ENCODE measurements at regions not wholly inside any gene's neighbourhood (a gene's known extent, or its start where the extent isn't known, plus 50 kb on each side); places are given as distances from the start of the nearest gene placed in this dataset.

DNA sequence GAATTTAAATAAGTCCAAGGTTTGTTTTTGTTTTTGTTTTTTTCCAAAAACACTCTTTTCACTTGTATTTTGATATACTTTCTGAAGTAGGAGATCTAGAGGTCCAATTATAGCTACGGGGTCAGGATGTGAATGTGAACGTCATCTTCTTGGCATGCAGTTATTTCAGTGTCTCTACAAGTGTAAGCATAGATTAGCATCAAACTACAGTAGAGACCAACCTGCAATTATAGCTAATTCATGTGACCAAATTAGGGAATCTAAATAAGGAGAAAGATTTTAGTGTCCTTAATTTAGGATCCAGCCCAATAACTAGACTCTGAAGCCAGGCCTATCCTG, 107.3 kb upstream of the PALMD start:
- TF ChIP-seq GATA3 (IDR thresholded peaks at IDR 0.05; ENCODE audit: low read depth, low read length) (no peak), GATA2 (IDR thresholded peaks at IDR 0.05; ENCODE audit: low read depth, low read length) (no peak)

DNA sequence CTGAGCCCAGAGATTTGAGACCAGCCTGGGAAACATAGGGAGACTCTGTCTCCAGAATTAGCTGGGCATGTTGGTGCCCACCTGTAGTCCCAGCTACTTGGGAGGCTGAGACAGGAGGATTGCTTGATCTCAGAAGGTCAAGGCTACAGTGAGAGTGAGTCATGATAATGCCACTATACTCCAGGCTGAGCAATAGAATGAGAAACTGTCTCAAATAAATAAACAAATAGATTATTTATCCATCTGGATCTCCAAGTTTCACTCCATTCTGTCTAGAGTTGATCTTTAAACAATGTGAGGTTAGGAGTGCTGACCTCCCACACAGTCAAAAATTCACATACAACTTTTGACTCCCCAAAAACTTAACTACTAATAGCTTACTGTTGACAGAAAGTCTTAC, 106.8 kb upstream of the PALMD start:
- TF ChIP-seq GATA2 (IDR thresholded peaks at IDR 0.05; ENCODE audit: low read depth, low read length) = no peak
- no peak for TF ChIP-seq GATA3 (IDR thresholded peaks at IDR 0.05; ENCODE audit: low read depth, low read length)

DNA sequence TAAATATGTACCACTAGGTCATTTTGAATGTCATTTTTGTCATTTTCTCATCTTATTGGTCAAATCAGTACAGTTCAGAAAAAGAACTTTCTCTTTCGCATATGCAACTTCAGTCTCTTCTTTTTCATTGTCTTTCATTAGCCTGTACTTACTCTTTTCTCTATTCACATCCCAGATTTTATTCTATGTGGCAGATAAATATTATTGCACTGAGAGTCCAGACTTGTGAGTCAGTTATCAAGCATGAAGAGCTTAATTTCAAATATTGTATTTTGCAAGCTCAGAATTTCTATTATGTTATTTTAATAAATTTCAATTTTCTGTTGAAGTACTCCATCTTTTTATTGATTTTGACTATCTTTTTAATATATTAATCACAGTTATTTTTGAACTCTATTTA, 105.2 kb upstream of the PALMD start:
- TF ChIP-seq GATA2 (IDR thresholded peaks at IDR 0.05; ENCODE audit: low read depth, low read length) (no peak), GATA3 (IDR thresholded peaks at IDR 0.05; ENCODE audit: low read depth, low read length) (no peak)

DNA sequence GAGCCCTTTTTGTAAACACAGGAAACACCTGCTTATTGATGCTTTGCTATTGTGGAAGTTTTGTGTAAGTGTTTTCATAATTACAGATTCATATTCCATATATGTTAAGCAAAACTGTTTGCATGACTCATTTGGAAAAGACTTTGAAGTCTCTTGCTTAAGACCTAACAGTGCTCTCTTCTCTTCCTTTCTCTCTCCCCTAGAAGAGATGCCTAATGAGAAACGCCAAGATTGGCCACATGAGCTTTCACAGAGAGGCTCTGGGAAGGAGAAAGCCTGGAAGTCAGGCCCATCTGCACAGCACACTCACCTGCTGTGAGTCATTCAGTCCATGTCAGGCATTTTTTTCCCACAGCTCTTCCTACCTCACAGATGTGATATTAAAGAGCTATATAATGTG, 101.6 kb upstream of the PALMD start:
- TF ChIP-seq GATA2 (IDR thresholded peaks at IDR 0.05; ENCODE audit: low read depth, low read length) = no peak
- TF ChIP-seq GATA3 (IDR thresholded peaks at IDR 0.05; ENCODE audit: low read depth, low read length) = no peak

- TF ChIP-seq GATA3 (IDR thresholded peaks at IDR 0.05; ENCODE audit: low read depth, low read length) (no peak), GATA2 (IDR thresholded peaks at IDR 0.05; ENCODE audit: low read depth, low read length) (no peak)
These were observed 99.2 kb upstream of the PALMD start for GRCh38 chr1:99546432-99547416.

DNA sequence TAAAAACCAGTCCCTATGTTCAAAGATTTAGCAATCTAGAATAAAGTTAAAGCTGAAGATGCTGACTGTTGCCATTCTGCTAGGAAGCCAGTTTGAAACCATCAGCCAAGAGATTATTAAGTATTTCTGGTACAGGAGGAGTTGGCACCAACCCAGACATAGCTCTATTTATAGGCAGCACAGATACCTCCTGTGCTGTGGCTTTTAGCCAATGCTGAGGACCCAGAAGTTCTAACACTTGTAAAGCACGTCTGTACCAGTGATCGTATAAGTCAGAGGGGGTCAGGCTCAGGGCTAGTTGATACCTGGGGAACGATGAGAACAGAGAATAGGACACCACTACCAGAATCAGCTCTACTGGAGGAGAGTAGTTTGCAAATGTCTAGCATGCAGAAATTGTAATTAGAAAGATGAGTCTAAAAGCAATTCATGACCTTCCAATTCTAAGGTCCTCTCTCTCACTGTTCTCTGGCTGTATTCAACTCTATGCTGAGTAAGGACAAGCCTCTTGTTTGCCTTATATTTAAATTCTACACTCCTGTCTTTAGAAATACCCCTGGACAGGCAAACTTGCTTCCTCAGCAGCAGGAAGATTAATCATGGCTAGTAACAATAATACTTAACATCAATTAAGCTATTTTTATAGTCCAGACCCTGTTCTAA, 96.8 kb upstream of the PALMD start:
- no peak for TF ChIP-seq GATA3 (IDR thresholded peaks at IDR 0.05; ENCODE audit: low read depth, low read length)
- no peak for TF ChIP-seq GATA2 (IDR thresholded peaks at IDR 0.05; ENCODE audit: low read depth, low read length)

- no peak for TF ChIP-seq GATA2 (IDR thresholded peaks at IDR 0.05; ENCODE audit: low read depth, low read length)
- TF ChIP-seq GATA3 (IDR thresholded peaks at IDR 0.05; ENCODE audit: low read depth, low read length) = no peak
These were observed 95.7 kb upstream of the PALMD start for GRCh38 chr1:99550198-99550597.

DNA sequence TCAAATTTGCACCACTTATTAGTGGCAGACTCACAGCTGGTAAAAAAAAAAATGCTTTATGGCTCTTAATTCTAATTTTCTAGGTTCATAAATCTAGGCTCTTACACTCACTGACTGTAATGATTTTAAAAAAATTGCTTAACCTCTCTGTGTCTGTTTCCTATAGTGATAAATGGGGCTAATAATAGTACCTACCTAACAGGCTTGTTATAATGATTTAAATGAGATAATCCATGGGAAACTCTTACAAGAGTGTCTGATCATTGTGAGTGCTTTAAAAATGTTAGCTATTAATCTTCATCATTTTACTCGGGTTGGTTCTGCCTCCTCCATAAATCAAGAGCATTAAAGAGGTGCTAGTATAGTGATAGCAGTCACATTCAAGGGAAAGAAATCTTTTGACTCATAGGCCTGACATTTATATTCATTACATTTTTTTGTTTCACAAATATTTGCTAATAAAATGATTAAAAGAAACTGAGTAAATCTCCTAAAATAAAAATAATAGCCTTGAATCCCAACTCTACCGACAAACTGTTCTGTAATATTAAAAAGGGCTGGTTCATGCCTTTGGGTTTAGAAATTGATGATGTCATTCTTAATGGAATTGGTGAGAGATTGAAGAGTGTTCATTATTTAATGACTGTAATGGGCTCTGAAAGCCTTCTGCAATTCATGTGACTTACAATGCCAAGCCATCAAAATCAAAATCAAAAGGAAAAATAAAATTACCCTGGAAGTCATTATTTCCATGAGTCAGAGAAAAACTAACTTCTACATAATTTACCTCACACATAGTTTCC, 93.9 kb upstream of the PALMD start:
- TF ChIP-seq GATA3 (IDR thresholded peaks at IDR 0.05; ENCODE audit: low read depth, low read length) (no peak), GATA2 (IDR thresholded peaks at IDR 0.05; ENCODE audit: low read depth, low read length) (no peak)

DNA sequence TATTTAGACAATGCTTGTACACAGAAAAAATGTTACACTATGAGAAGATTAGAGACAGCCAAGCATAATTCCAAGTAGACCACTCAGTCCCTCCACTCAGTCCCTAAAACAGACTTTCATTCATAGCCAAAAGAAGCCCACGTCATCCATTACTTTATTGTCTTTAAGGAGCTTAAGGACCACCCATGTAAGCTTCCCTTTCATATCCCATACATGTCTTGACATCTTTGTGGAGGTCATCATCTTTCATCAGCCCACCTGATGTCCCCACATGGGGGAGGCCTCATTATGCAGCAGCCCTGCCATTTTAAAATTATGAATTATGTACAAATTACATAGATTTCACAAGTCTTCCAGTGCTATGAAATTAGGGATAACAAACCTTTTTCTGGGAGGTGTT, 92.6 kb upstream of the PALMD start:
- no peak for TF ChIP-seq GATA2 (IDR thresholded peaks at IDR 0.05; ENCODE audit: low read depth, low read length)
- no peak for TF ChIP-seq GATA3 (IDR thresholded peaks at IDR 0.05; ENCODE audit: low read depth, low read length)

DNA sequence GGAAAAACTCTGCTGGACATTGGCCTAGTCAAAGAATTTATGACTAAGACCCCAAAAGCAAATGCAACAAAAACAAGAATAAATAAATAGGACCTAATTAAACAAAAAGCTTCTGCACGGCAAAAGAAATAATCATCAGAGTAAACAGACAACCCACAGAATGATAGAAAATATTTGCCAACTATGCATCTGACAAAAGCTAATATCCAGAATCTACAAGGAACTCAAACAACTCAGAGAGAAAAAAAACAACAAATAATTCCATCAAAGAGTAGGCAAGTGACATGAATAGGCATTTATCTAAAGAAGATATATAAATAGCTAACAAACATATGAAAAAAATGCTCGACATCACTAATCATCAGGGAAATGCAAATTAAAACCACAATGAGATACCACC, 91.2 kb upstream of the PALMD start:
- no peak for TF ChIP-seq GATA3 (IDR thresholded peaks at IDR 0.05; ENCODE audit: low read depth, low read length)
- TF ChIP-seq GATA2 (IDR thresholded peaks at IDR 0.05; ENCODE audit: low read depth, low read length) = no peak

DNA sequence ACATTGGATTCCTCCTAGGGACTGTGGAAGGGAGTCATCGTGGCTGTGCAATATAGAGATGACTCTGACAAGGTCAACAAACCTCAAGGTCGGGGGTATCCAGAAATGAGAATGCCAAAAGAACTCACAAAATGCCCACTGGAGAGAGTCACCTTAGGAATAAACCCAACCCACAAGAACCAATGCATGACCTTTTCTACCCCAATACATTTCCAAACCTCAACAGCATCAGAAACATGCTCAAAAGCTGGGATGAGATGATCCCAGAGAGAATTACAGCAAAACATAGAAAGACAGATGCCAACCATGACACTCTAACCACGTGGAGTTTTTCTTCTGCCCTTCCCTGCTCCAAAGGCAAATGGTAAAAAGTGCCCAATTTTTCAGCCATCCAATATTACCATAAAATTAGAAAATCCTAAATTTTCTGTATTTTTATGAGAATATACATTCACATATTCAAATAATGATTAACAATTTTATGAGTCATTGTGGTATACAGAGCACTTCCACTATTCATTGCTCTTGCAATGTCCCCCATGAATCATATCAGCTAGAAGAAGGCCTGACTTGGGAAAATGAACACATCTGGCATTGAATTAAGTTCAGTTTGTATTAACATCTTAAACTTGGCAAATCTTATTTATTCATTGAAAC, 88.2 kb upstream of the PALMD start:
- TF ChIP-seq GATA2 (IDR thresholded peaks at IDR 0.05; ENCODE audit: low read depth, low read length) = no peak
- no peak for TF ChIP-seq GATA3 (IDR thresholded peaks at IDR 0.05; ENCODE audit: low read depth, low read length)

- TF ChIP-seq GATA3 (IDR thresholded peaks at IDR 0.05; ENCODE audit: low read depth, low read length) (no peak), GATA2 (IDR thresholded peaks at IDR 0.05; ENCODE audit: low read depth, low read length) (no peak)
These were observed 86.7 kb upstream of the PALMD start for GRCh38 chr1:99559166-99559565.

- TF ChIP-seq GATA3 (IDR thresholded peaks at IDR 0.05; ENCODE audit: low read depth, low read length) (no peak), GATA2 (IDR thresholded peaks at IDR 0.05; ENCODE audit: low read depth, low read length) (no peak)
These were observed 85.5 kb upstream of the PALMD start for GRCh38 chr1:99560207-99561040.

All from SH-SY5Y (cell line).